H9 (cell line): ENCODE measurements at regions not wholly inside any gene's neighbourhood (a gene's known extent, or its start where the extent isn't known, plus 50 kb on each side); places are given as distances from the start of the nearest gene placed in this dataset.

ENCODE experiments used
- DNase-seq: peaks from one replicate; pipeline ENCODE4 v3.0.0-alpha.2; 2017
- H2AFZ ChIP-seq: one replicate; pipeline ENCODE4 v1.6.1; 2013; ENCODE audit warnings: mild to moderate bottlenecking, low read length, control low read depth, moderate library complexity
- H2AK5ac ChIP-seq: 2 replicates; pipeline ENCODE4 v1.6.1; 2013; ENCODE audit warnings: low read length, control low read depth, mixed read lengths; ENCODE audit not compliant: insufficient read length
- H2BK120ac ChIP-seq: one replicate; pipeline ENCODE4 v1.6.1; 2013; ENCODE audit warnings: low read depth, mild to moderate bottlenecking, low read length, control low read depth, inconsistent platforms; ENCODE audit not compliant: poor library complexity, severe bottlenecking
- H2BK12ac ChIP-seq: 2 replicates; pipeline ENCODE4 v1.6.1; 2013; ENCODE audit warnings: low read length, control low read depth, mixed read lengths, low read depth; ENCODE audit not compliant: insufficient read length
- H2BK15ac ChIP-seq: 2 replicates; pipeline ENCODE4 v1.6.1; 2013; ENCODE audit warnings: low read depth, low read length, control low read depth
- H2BK20ac ChIP-seq: one replicate; pipeline ENCODE4 v1.6.1; 2013; ENCODE audit warnings: low read depth, mild to moderate bottlenecking, low read length, control low read depth, inconsistent platforms; ENCODE audit not compliant: poor library complexity, severe bottlenecking
- H2BK5ac ChIP-seq: 2 replicates; pipeline ENCODE4 v1.6.1; 2013; ENCODE audit warnings: low read length, control low read depth, mixed read lengths; ENCODE audit not compliant: insufficient read length
- H3K14ac ChIP-seq: 2 replicates; pipeline ENCODE4 v1.6.1; 2013; ENCODE audit warnings: low read length, control low read depth; ENCODE audit not compliant: insufficient read depth
- H3K18ac ChIP-seq: 2 replicates; pipeline ENCODE4 v1.6.1; 2013; ENCODE audit warnings: low read depth, mild to moderate bottlenecking, mixed read lengths, low read length, control low read depth; ENCODE audit not compliant: insufficient read length
- H3K23ac ChIP-seq: 2 replicates; pipeline ENCODE4 v1.6.1; 2013; ENCODE audit warnings: low read length, control low read depth, mixed read lengths, low read depth; ENCODE audit not compliant: insufficient read length
- H3K23me2 ChIP-seq: 2 replicates; pipeline ENCODE4 v1.6.1; 2013; ENCODE audit warnings: low read depth, mild to moderate bottlenecking, mixed read lengths, low read length, control low read depth; ENCODE audit not compliant: insufficient read length, poor library complexity, severe bottlenecking
- H3K27ac ChIP-seq: 2 replicates; pipeline ENCODE4 v1.5.1; 2013; ENCODE audit warnings: low read length, control low read depth, mixed read lengths, low read depth; ENCODE audit not compliant: insufficient read length
- H3K27me3 ChIP-seq: 2 replicates; pipeline ENCODE4 v1.6.1; 2013; ENCODE audit warnings: low read length, control low read depth, inconsistent platforms; ENCODE audit not compliant: insufficient read depth
- H3K4ac ChIP-seq: 2 replicates; pipeline ENCODE4 v1.6.1; 2013; ENCODE audit warnings: low read depth, mild to moderate bottlenecking, control low read depth, inconsistent platforms, low read length, moderate library complexity
- H3K4me1 ChIP-seq: 2 replicates; pipeline ENCODE4 v1.6.1; 2013; ENCODE audit warnings: low read length, control low read depth, inconsistent platforms; ENCODE audit not compliant: insufficient read depth
- H3K4me2 ChIP-seq: 2 replicates; pipeline ENCODE4 v1.6.1; 2013; ENCODE audit warnings: low read length, control low read depth, mixed read lengths; ENCODE audit not compliant: insufficient read length, insufficient read depth
- H3K56ac ChIP-seq: 2 replicates; pipeline ENCODE4 v1.6.1; 2013; ENCODE audit warnings: low read depth, mild to moderate bottlenecking, mixed read lengths, low read length, control low read depth; ENCODE audit not compliant: insufficient read length
- H3K79me1 ChIP-seq: 2 replicates; pipeline ENCODE4 v1.6.1; 2013; ENCODE audit warnings: low read depth, mild to moderate bottlenecking, moderate library complexity, low read length, control low read depth, inconsistent platforms; ENCODE audit not compliant: insufficient read depth, poor library complexity, severe bottlenecking
- H3K79me2 ChIP-seq: 2 replicates; pipeline ENCODE4 v1.6.1; 2013; ENCODE audit warnings: low read length, control low read depth, inconsistent platforms; ENCODE audit not compliant: insufficient read depth
- H3K9ac ChIP-seq: 2 replicates; pipeline ENCODE4 v1.6.1; 2013; ENCODE audit warnings: low read length, control low read depth, mixed read lengths; ENCODE audit not compliant: insufficient read length; ENCODE audit errors: extremely low read depth
- H3K9me3 ChIP-seq: one replicate; pipeline ENCODE4 v1.6.1; 2013; ENCODE audit warnings: low read depth, low read length, inconsistent platforms; ENCODE audit not compliant: control insufficient read depth
- H3T11ph ChIP-seq: one replicate; pipeline ENCODE4 v1.6.1; 2013; ENCODE audit warnings: mild to moderate bottlenecking, low read length, control low read depth, inconsistent platforms
- H4K20me1 ChIP-seq: one replicate; pipeline ENCODE4 v1.6.1; 2013; ENCODE audit not compliant: control insufficient read depth, insufficient read length, insufficient read depth
- H4K5ac ChIP-seq: 2 replicates; pipeline ENCODE4 v1.6.1; 2013; ENCODE audit warnings: low read depth, mild to moderate bottlenecking, mixed read lengths, low read length, control low read depth; ENCODE audit not compliant: insufficient read length
- H4K8ac ChIP-seq: replicated peaks from 2 replicates; pipeline ENCODE4 v1.6.1; 2013; ENCODE audit warnings: low read length, control low read depth, mixed read lengths, low read depth; ENCODE audit not compliant: insufficient read length
- H4K91ac ChIP-seq: 2 replicates; pipeline ENCODE4 v1.6.1; 2013; ENCODE audit warnings: low read depth, mild to moderate bottlenecking, moderate library complexity, mixed read lengths, low read length, control low read depth; ENCODE audit not compliant: insufficient read length
- H3K27ac Mint-ChIP-seq, 3 experiments: 2 replicates in 2 of 3; 3 replicates in 1 of 3; pipeline ENCODE4 v1.8.0; 2020 to 2021; ENCODE audit warnings: mixed read lengths in 3 of 3, mild to moderate bottlenecking in 1 of 3, moderate library complexity in 1 of 3
- H3K27me3 Mint-ChIP-seq: 2 replicates; pipeline ENCODE4 v1.8.0; 2021; ENCODE audit warnings: low read depth, mild to moderate bottlenecking, moderate library complexity, mixed read lengths
- H3K36me3 Mint-ChIP-seq, 3 experiments: 2 replicates in 2 of 3; 3 replicates in 1 of 3; pipeline ENCODE4 v1.8.0; 2020 to 2021; ENCODE audit warnings: low read depth in 3 of 3, mixed read lengths in 3 of 3; ENCODE audit not compliant: insufficient read depth in 1 of 3
- H3K4me1 Mint-ChIP-seq, 2 experiments: 2 replicates each; pipeline ENCODE4 v1.8.0; 2020; ENCODE audit warnings: mixed read lengths in 2 of 2
- H3K4me3 Mint-ChIP-seq, 2 experiments: 2 replicates in 1 of 2; 3 replicates in 1 of 2; pipeline ENCODE4 v1.8.0; 2020 to 2021; ENCODE audit warnings: mild to moderate bottlenecking in 2 of 2, mixed read lengths in 2 of 2, moderate library complexity in 1 of 2
- H3K9me3 Mint-ChIP-seq, 2 experiments: 2 replicates in 1 of 2; 3 replicates in 1 of 2; pipeline ENCODE4 v1.8.0; 2020; ENCODE audit warnings: mild to moderate bottlenecking in 2 of 2, mixed read lengths in 2 of 2, moderate library complexity in 1 of 2
- CTCF ChIP-seq: fragments of 200-600 bp; sonication (generic); conservative IDR thresholded peaks from 3 replicates; pipeline ENCODE4 v1.8.0; 2021; ENCODE audit warnings: antibody characterized with exemption, mild to moderate bottlenecking
- WGBS: extraction: QIAGEN DNeasy Blood & Tissue Kit; methylation state at CpG from one replicate; pipeline ENCODE4 v1.1.7; 2013; ENCODE audit warnings: missing lambda C conversion rate, low lambda C conversion rate, mixed read lengths; ENCODE audit not compliant: insufficient read length; ENCODE audit errors: extremely low coverage; 5-methylcytosine and 5-hydroxymethylcytosine counted together

GRCh38 chrX:115372152-115372551 lies 82.6 kb downstream of the LUZP4 start:
- no peaks in the 10 kb centered on the region for H3K9me3 ChIP-seq
- no peak overlapping the region for H3K56ac ChIP-seq
- no peak overlapping the region for H2AK5ac ChIP-seq
- H3K27ac ChIP-seq: no peak overlapping the region
- no peak overlapping the region for H3K4me2 ChIP-seq
- DNase-seq: no peak
- no peak for TF ChIP-seq CTCF
- no peak overlapping the region for H3K18ac ChIP-seq
- H3K9ac ChIP-seq: no peak overlapping the region
- peaks cover 2% of the 10 kb centered on the region; the same call in 1 of the 2 replicates for H3K4me1 ChIP-seq
- no CpG with 5 or more reads among the region's 4 CpGs for WGBS
- no peak overlapping the region for H3K4ac ChIP-seq
- no peak overlapping the region for H3K23ac ChIP-seq
- H2AFZ ChIP-seq: peak overlapping the region; percentile 46
- no peaks in the 10 kb centered on the region for H3K79me1 ChIP-seq
- H2BK5ac ChIP-seq: no peak overlapping the region
- no peak overlapping the region for H2BK20ac ChIP-seq
- no peaks in the 10 kb centered on the region for H3K23me2 ChIP-seq
- Mint-ChIP-seq H3K36me3 (no peaks in the 10 kb centered on the region), H3K9me3 (no peaks in the 10 kb centered on the region; a peak in 1 of 5 replicates), H3K4me1 (peaks cover 19 to 24% of the 10 kb centered on the region in 2 experiments), H3K4me3 (no peak overlapping the region), H3K27me3 (peaks cover 6% of the 10 kb centered on the region; the same call in 1 of the 2 replicates), H3K27ac (no peak overlapping the region; a peak in 3 of 7 replicates)
- H4K20me1 ChIP-seq: no peaks in the 10 kb centered on the region
- peak overlapping the region; percentile 67 for H2BK12ac ChIP-seq
- H3T11ph ChIP-seq: no peak overlapping the region
- H3K27me3 ChIP-seq: no peaks in the 10 kb centered on the region
- no peak overlapping the region for H3K14ac ChIP-seq
- no peak overlapping the region for H4K91ac ChIP-seq
- H4K5ac ChIP-seq: no peak overlapping the region
- no peaks in the 10 kb centered on the region for H3K79me2 ChIP-seq
- H4K8ac ChIP-seq: no peak overlapping the region
- H2BK120ac ChIP-seq: no peak overlapping the region
- H2BK15ac ChIP-seq: no peak overlapping the region
